HTR-8/SVneo (cell line): ENCODE measurements at regions not wholly inside any gene's neighbourhood (a gene's known extent, or its start where the extent isn't known, plus 50 kb on each side); places are given as distances from the start of the nearest gene placed in this dataset.
"Not testable (repeated sequence)": the region's sequence is repeated elsewhere in the genome, so short reads cannot be mapped to it uniquely, and the experiment has no call there.

Experiments used
- DNase-seq: peaks from one replicate; pipeline ENCODE4 v3.0.0; 2011; ENCODE audit warnings: low spot score, mixed read lengths; ENCODE audit not compliant: insufficient read length
- FAIRE-seq: peaks from 2 replicates; lab custom pipeline; 2011; peaks lifted over from hg19 to GRCh38; lab: Jason Lieb, UNC

DNA sequence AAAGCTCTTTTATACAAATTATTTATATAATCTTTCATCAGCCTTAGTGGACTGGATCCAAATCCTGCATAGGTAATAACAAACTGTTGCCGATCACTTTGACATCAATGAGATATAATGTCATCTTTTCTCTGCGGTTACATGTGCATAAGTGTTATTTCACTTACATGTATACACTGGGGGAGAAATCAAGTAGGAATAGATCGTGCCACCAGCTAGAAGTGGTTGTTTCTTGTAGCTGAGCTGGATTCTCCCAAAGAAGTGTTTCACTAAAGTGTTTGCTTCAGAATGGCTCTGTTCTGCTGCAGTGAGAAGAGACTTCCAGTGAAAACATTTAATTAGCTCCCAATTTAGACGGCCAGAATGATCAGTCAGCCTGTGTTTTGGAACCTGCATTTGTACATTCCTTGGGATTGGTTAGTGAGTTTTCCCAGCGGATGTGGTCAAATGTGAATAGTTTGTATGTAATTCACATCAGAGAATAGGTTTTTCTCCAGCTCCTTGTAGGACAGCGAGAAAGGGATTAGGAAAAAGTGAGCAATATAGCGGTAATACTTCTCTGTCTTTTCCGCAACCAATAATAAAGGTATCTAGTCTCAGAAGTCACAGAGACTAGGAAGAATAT lies 163.1 kb upstream of the CCN2 start:
- DNase-seq: no peak
- FAIRE-seq: no peak

DNA sequence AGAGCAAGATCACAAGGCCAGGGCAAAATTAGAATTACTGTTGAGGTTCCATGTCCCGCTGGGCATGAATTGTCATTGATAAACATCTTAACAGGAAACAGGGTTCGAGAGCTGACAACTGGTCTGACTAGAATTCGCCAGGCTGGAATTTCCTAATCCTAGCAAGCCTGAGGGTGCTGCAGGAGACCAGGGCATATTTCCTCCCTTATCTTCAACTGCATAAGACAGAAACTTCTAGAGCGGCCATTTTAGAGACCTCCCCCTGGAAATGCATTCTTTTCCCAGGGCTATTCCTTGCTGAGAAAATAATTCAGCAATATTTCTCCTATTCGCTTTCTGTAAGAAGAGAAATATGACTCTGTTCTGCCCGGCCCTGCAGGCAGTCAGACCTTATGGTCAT lies 158.6 kb upstream of the CCN2 start:
- not testable (repeated sequence) for FAIRE-seq, DNase-seq

GRCh38 chr6:132107896-132108295 lies 156.7 kb upstream of the CCN2 start:
- FAIRE-seq: no peak
- DNase-seq: no peak

GRCh38 chr6:132101535-132101934 lies 150.4 kb upstream of the CCN2 start:
- DNase-seq: no peak
- no peak for FAIRE-seq

- FAIRE-seq (no peak), DNase-seq (no peak)
Observed at GRCh38 chr6:132100388-132100990, 149.3 kb upstream of the CCN2 start.

- no peak for DNase-seq
- FAIRE-seq: no peak
Observed at GRCh38 chr6:132096996-132097395, 145.8 kb upstream of the CCN2 start.

DNA sequence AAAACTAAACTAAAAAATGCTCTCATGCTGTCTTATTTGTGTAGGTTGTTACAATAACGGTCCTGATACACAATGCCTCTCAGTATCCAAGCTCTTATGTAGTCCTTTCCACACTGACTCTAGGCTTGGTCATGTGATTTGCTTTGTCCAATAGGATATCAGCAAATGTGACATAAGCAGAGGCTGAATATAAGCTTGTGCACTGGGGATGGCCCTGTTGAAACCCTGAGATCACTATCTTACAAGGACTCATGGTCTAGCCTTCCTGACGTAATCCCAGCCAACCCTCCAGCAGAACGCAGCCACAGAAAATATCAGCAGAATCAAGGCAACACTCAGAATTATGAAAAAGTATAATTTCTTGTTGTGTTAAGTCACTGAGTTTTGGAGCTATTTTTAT lies 145.1 kb upstream of the CCN2 start:
- FAIRE-seq (no peak), DNase-seq (no peak)

- DNase-seq (no peak), FAIRE-seq (no peak)
Observed at GRCh38 chr6:132089173-132089572, 138.0 kb upstream of the CCN2 start.

GRCh38 chr6:132088150-132088549 lies 137.0 kb upstream of the CCN2 start:
- DNase-seq: no peak
- FAIRE-seq: no peak

- DNase-seq (peak; percentile 10), FAIRE-seq (no peak)
Observed at GRCh38 chr6:132087391-132087790, 136.2 kb upstream of the CCN2 start.

DNA sequence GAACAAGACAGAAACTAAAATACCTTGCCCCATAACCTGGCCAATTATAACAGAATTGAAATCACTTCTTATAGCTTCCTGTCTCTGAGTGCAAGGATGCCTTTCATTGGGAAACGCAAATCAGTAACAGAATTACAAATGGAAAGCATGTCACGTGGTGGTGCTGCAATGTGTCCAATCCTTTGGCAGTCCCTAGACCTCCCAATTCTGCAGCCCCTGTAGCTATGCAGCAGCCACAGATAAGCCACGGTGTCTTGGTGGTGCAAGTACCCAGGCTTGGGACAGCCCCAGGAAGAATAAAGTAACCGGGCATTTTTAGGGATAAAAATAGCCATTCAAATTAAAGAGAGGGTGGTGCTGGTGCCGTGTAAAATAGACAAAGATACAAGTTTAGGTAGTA lies 134.6 kb upstream of the CCN2 start:
- FAIRE-seq (no peak), DNase-seq (no peak)

GRCh38 chr6:132084811-132085509 lies 133.8 kb upstream of the CCN2 start:
- peak; percentile 55 for DNase-seq
- peak; percentile 66 for FAIRE-seq

DNA sequence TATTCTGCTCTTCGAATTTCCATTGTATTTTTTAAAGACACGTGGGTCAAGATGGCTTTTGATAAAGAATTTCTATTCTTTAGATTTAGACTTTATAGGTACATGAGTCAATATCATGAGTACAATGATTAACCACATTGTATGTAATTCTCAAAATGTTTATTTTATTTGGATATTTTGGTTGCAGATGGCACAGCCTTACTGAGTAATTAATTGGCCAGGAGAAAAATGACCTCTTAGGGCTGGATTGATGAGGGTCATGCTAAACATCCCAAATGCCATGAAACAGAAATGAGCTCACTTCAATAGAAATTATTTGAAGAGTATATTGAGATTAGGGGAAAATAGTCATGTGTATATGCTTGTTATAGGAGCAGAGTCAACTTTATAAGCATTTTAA lies 131.2 kb upstream of the CCN2 start:
- no peak for FAIRE-seq
- no peak for DNase-seq

GRCh38 chr6:132081338-132081737 lies 130.2 kb upstream of the CCN2 start:
- DNase-seq (no peak), FAIRE-seq (no peak)

- DNase-seq (no peak), FAIRE-seq (no peak)
Observed at GRCh38 chr6:132079286-132079685, 128.1 kb upstream of the CCN2 start.

- DNase-seq (no peak), FAIRE-seq (no peak)
Observed at GRCh38 chr6:132076452-132076851, 125.3 kb upstream of the CCN2 start.

DNA sequence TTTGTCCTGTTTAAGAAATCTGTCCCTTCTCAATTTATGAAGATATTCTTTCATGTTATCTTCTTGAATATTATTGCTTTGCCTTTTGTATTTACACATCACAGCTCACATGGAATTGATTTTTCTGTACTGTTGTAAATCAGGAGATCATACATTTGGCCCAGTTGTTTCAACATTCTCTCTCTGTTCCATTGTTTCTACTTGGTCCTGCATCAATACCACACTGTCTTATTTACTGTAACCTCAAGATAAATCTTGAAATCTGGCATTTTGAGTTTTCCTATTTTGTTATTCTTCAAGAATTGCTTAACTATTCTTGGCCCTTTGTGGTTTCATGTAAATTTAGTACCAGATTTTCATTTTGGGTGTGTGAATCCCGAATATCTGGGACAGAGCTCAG lies 121.7 kb upstream of the CCN2 start:
- FAIRE-seq (no peak), DNase-seq (no peak)

DNA sequence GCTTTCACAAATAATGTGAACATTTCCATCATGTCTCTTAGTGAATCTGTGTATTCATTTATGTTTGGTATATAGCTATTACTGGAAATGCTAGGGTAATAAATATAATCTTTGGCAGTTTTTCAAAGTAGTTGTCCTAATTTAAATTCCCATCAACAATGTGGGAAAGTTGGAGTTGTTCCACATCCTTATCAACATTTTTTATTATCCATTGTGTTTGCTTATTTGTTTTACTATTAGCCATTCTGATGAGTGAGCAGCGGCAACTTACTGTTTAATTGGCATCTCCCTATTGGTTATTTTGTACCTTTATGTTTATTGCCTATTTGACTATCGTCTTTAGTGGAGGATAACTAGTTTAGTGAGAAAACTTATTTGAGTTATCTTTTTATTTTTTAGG lies 121.1 kb upstream of the CCN2 start:
- DNase-seq (no peak), FAIRE-seq (no peak)

GRCh38 chr6:132070356-132070755 lies 119.2 kb upstream of the CCN2 start:
- FAIRE-seq (no peak), DNase-seq (no peak)

GRCh38 chr6:132068766-132069165 lies 117.6 kb upstream of the CCN2 start:
- FAIRE-seq: no peak

GRCh38 chr6:132067286-132067685 lies 116.1 kb upstream of the CCN2 start:
- no peak for DNase-seq
- FAIRE-seq: no peak

More at GRCh38 chr6:132068766-132069165, 117.6 kb upstream of the CCN2 start:
- DNase-seq: no peak

GRCh38 chr6:132065556-132065955 lies 114.4 kb upstream of the CCN2 start:
- FAIRE-seq: no peak

More at GRCh38 chr6:132065556-132065955, 114.4 kb upstream of the CCN2 start:
- DNase-seq: no peak
